ENCODE measurements at regions not wholly inside any gene's neighbourhood (a gene's known extent, or its start where the extent isn't known, plus 50 kb on each side); places are given as distances from the start of the nearest gene placed in this dataset.

GRCh38 chr1:117308311-117308916, 58.8 kb upstream of the MAN1A2 start:
- TF ChIP-seq, protein P1, sequence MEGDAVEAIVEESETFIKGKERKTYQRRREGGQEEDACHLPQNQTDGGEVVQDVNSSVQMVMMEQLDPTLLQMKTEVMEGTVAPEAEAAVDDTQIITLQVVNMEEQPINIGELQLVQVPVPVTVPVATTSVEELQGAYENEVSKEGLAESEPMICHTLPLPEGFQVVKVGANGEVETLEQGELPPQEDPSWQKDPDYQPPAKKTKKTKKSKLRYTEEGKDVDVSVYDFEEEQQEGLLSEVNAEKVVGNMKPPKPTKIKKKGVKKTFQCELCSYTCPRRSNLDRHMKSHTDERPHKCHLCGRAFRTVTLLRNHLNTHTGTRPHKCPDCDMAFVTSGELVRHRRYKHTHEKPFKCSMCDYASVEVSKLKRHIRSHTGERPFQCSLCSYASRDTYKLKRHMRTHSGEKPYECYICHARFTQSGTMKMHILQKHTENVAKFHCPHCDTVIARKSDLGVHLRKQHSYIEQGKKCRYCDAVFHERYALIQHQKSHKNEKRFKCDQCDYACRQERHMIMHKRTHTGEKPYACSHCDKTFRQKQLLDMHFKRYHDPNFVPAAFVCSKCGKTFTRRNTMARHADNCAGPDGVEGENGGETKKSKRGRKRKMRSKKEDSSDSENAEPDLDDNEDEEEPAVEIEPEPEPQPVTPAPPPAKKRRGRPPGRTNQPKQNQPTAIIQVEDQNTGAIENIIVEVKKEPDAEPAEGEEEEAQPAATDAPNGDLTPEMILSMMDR (tag by site-specific recombination; IDR thresholded peaks at IDR 0.05), result no peak
- no peak for TF ChIP-seq ZNF169 (tag by site-specific recombination; IDR thresholded peaks at IDR 0.05)
- TF ChIP-seq, protein P2, sequence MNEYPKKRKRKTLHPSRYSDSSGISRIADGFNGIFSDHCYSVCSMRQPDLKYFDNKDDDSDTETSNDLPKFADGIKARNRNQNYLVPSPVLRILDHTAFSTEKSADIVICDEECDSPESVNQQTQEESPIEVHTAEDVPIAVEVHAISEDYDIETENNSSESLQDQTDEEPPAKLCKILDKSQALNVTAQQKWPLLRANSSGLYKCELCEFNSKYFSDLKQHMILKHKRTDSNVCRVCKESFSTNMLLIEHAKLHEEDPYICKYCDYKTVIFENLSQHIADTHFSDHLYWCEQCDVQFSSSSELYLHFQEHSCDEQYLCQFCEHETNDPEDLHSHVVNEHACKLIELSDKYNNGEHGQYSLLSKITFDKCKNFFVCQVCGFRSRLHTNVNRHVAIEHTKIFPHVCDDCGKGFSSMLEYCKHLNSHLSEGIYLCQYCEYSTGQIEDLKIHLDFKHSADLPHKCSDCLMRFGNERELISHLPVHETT (tag by site-specific recombination; IDR thresholded peaks at IDR 0.05), result no peak
- TF ChIP-seq ZFP41 (tag by site-specific recombination; IDR thresholded peaks at IDR 0.05; ENCODE audit: borderline replicate concordance), result no peak
- no peak for TF ChIP-seq ZNF677 (tag by site-specific recombination; IDR thresholded peaks at IDR 0.05)
- no peak for TF ChIP-seq YY1 (tag by site-specific recombination; IDR thresholded peaks at IDR 0.05)
- TF ChIP-seq ZNF121 (tag by site-specific recombination; IDR thresholded peaks at IDR 0.05), result no peak
- no peak for TF ChIP-seq ZBTB17 (tag by site-specific recombination; IDR thresholded peaks at IDR 0.05)
- TF ChIP-seq, protein P3, sequence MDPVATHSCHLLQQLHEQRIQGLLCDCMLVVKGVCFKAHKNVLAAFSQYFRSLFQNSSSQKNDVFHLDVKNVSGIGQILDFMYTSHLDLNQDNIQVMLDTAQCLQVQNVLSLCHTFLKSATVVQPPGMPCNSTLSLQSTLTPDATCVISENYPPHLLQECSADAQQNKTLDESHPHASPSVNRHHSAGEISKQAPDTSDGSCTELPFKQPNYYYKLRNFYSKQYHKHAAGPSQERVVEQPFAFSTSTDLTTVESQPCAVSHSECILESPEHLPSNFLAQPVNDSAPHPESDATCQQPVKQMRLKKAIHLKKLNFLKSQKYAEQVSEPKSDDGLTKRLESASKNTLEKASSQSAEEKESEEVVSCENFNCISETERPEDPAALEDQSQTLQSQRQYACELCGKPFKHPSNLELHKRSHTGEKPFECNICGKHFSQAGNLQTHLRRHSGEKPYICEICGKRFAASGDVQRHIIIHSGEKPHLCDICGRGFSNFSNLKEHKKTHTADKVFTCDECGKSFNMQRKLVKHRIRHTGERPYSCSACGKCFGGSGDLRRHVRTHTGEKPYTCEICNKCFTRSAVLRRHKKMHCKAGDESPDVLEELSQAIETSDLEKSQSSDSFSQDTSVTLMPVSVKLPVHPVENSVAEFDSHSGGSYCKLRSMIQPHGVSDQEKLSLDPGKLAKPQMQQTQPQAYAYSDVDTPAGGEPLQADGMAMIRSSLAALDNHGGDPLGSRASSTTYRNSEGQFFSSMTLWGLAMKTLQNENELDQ (tag by site-specific recombination; IDR thresholded peaks at IDR 0.05; ENCODE audit: low read depth), result no peak
- no peak for TF ChIP-seq ZEB2 (tag by site-specific recombination; IDR thresholded peaks at IDR 0.05)
- TF ChIP-seq ZFP37 (tag by site-specific recombination; IDR thresholded peaks at IDR 0.05), result no peak
- TF ChIP-seq KLF10 (tag by site-specific recombination; IDR thresholded peaks at IDR 0.05), result no peak
- TF ChIP-seq ZBTB7A (tag by site-specific recombination; IDR thresholded peaks at IDR 0.05; ENCODE audit: low read depth), result no peak
